Loucy (cell line): ENCODE measurements at regions not wholly inside any gene's neighbourhood (a gene's known extent, or its start where the extent isn't known, plus 50 kb on each side); places are given as distances from the start of the nearest gene placed in this dataset.

Source experiments
- H2AFZ ChIP-seq: fragments of 200-600 bp; sonication (generic); 2 replicates; pipeline ENCODE4 v1.6.0; 2016; ENCODE audit warnings: antibody characterized with exemption, mild to moderate bottlenecking, low read length, moderate library complexity
- H3F3A ChIP-seq: fragments of 200-600 bp; 2 replicates; pipeline ENCODE4 v1.6.0; 2016; ENCODE audit warnings: antibody characterized with exemption, low read depth, mild to moderate bottlenecking
- H3K27me3 ChIP-seq: fragments of 200-600 bp; sonication (generic); 2 replicates; pipeline ENCODE4 v1.6.1; 2014; ENCODE audit warnings: low read length, mild to moderate bottlenecking; ENCODE audit not compliant: insufficient read depth, poor library complexity, severe bottlenecking
- H3K36me3 ChIP-seq: fragments of 200-600 bp; sonication (generic); 2 replicates; pipeline ENCODE4 v1.6.1; 2016; ENCODE audit warnings: low read length; ENCODE audit not compliant: insufficient read depth
- H3K4me1 ChIP-seq: fragments of 200-600 bp; sonication (generic); 2 replicates; pipeline ENCODE4 v1.5.1; 2014; ENCODE audit warnings: low read length, mild to moderate bottlenecking; ENCODE audit not compliant: insufficient read depth, poor library complexity, severe bottlenecking
- H3K4me2 ChIP-seq: fragments of 200-600 bp; sonication (generic); 2 replicates; pipeline ENCODE4 v1.6.0; 2014; ENCODE audit warnings: antibody characterized with exemption, low read length, low read depth, mild to moderate bottlenecking; ENCODE audit not compliant: poor library complexity, severe bottlenecking
- H3K4me3 ChIP-seq: fragments of 200-600 bp; sonication (generic); 2 replicates; pipeline ENCODE4 v1.5.1; 2014; ENCODE audit warnings: low read length, mild to moderate bottlenecking, mixed read lengths; ENCODE audit not compliant: poor library complexity, severe bottlenecking
- H3K79me2 ChIP-seq: fragments of 200-600 bp; sonication (generic); 2 replicates; pipeline ENCODE4 v1.6.1; 2014; ENCODE audit warnings: low read length; ENCODE audit not compliant: insufficient read depth
- H3K9ac ChIP-seq: fragments of 200-600 bp; sonication (generic); 2 replicates; pipeline ENCODE4 v1.6.0; 2014; ENCODE audit warnings: mild to moderate bottlenecking, low read depth, low read length, moderate library complexity; ENCODE audit not compliant: poor library complexity, severe bottlenecking
- H3K9me2 ChIP-seq: fragments of 200-600 bp; sonication (generic); replicated peaks from 2 replicates; pipeline ENCODE4 v1.6.1; 2016; ENCODE audit warnings: low read depth, low read length, mixed read lengths
- H3K9me3 ChIP-seq: fragments of 200-600 bp; sonication (generic); 2 replicates; pipeline ENCODE4 v1.6.1; 2014; ENCODE audit warnings: mild to moderate bottlenecking, antibody characterized with exemption, low read length, low read depth; ENCODE audit not compliant: insufficient read depth
- H4K20me1 ChIP-seq: fragments of 200-600 bp; sonication (generic); 2 replicates; pipeline ENCODE4 v1.6.0; 2014; ENCODE audit warnings: antibody characterized with exemption, low read length, mild to moderate bottlenecking; ENCODE audit not compliant: insufficient read depth, poor library complexity, severe bottlenecking
- CTCF ChIP-seq: fragments of 200-600 bp; sonication (generic); conservative IDR thresholded peaks from 2 replicates; pipeline ENCODE4 v1.5.1; 2014; ENCODE audit warnings: mild to moderate bottlenecking, antibody characterized with exemption, low read length
- EZH2phosphoT487 ChIP-seq: fragments of 200-600 bp; IDR thresholded peaks from 2 replicates; pipeline ENCODE4 v1.6.1; 2018; ENCODE audit warnings: antibody characterized with exemption, mild to moderate bottlenecking, moderate library complexity, borderline replicate concordance

- Histone ChIP-seq H3K27me3 (no peaks in the 10 kb centered on the region), H3K36me3 (no peaks in the 10 kb centered on the region), H3K9me3 (no peaks in the 10 kb centered on the region; the same call in 1 of the 2 replicates), H3F3A (no peaks in the 10 kb centered on the region), H4K20me1 (no peaks in the 10 kb centered on the region), H3K9me2 (no peaks in the 10 kb centered on the region), H3K79me2 (no peaks in the 10 kb centered on the region), H3K4me1 (no peaks in the 10 kb centered on the region), H3K4me2 (no peak overlapping the region), H3K9ac (no peak overlapping the region), H3K4me3 (no peak overlapping the region), H2AFZ (no peak overlapping the region)
- TF ChIP-seq EZH2phosphoT487 (no peak), CTCF (no peak)
Measured at GRCh38 chr19:32241932-32242710, 103.3 kb upstream of the ZNF507 start.

DNA sequence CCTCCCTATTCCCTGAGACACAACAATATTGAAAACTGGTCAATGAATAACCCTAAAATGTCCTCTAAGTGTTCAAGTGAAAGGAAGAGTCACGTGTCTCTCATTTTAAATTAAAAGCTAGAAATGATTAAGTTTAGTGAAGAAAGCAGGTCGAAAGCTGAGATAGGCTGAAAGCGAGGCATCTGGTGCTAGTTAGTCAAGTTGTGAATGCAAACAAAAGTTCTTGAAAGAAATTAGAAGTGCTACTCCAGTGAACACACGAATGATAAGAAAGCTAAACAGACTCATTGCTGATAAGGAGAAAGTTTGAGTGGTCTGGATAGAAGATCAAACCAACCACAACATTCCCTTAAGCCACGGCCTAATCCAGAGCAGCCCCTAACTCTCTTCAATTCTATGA is 99.4 kb upstream of the ZNF507 start:
- H2AFZ ChIP-seq: no peak overlapping the region
- H3K36me3 ChIP-seq: no peaks in the 10 kb centered on the region
- H3F3A ChIP-seq: no peaks in the 10 kb centered on the region
- no peaks in the 10 kb centered on the region for H3K79me2 ChIP-seq
- H3K9ac ChIP-seq: no peak overlapping the region
- no peaks in the 10 kb centered on the region; the same call in 1 of the 2 replicates for H3K9me3 ChIP-seq
- no peaks in the 10 kb centered on the region for H3K27me3 ChIP-seq
- H3K4me3 ChIP-seq: no peak overlapping the region
- no peaks in the 10 kb centered on the region for H3K9me2 ChIP-seq
- H3K4me1 ChIP-seq: no peaks in the 10 kb centered on the region
- no peak overlapping the region for H3K4me2 ChIP-seq
- no peaks in the 10 kb centered on the region for H4K20me1 ChIP-seq
- TF ChIP-seq CTCF: no peak
- no peak for TF ChIP-seq EZH2phosphoT487

- Histone ChIP-seq H3K79me2 (no peaks in the 10 kb centered on the region), H3K4me1 (no peaks in the 10 kb centered on the region), H3K9me2 (no peaks in the 10 kb centered on the region), H3K36me3 (no peaks in the 10 kb centered on the region), H3K4me3 (no peak overlapping the region), H3K9ac (no peak overlapping the region), H3K27me3 (no peaks in the 10 kb centered on the region), H3K4me2 (no peak overlapping the region), H4K20me1 (no peaks in the 10 kb centered on the region), H2AFZ (no peak overlapping the region), H3K9me3 (peaks cover 11% of the 10 kb centered on the region; the same call in 1 of the 2 replicates), H3F3A (no peaks in the 10 kb centered on the region)
- TF ChIP-seq CTCF: no peak
- no peak for TF ChIP-seq EZH2phosphoT487
Measured at GRCh38 chr19:32251634-32252332, 93.6 kb upstream of the ZNF507 start.
